Fibroblast of peridontal ligament (primary cell): ENCODE measurements at regions not wholly inside any gene's neighbourhood (a gene's known extent, or its start where the extent isn't known, plus 50 kb on each side); places are given as distances from the start of the nearest gene placed in this dataset.

Experiments used
- DNase-seq: peaks from one replicate; pipeline ENCODE4 v3.0.0-alpha.2; 2010; ENCODE audit errors: extremely low read depth

GRCh38 chr9:126089789-126090188 lies 236.8 kb upstream of the MVB12B start:
- DNase-seq: no peak

- no peak for DNase-seq
Measured at GRCh38 chr9:126093771-126094170, 232.9 kb upstream of the MVB12B start.

GRCh38 chr9:126095546-126096190 lies 231.0 kb upstream of the MVB12B start:
- no peak for DNase-seq

- DNase-seq: no peak
Measured at GRCh38 chr9:126096340-126096739, 230.3 kb upstream of the MVB12B start.

GRCh38 chr9:126097679-126098078 lies 228.9 kb upstream of the MVB12B start:
- DNase-seq: no peak

- no peak for DNase-seq
Measured at GRCh38 chr9:126106404-126106803, 220.2 kb upstream of the MVB12B start.

GRCh38 chr9:126107693-126108092 lies 218.9 kb upstream of the MVB12B start:
- no peak for DNase-seq

- DNase-seq: peak; percentile 3
Measured at GRCh38 chr9:126108240-126108639, 218.4 kb upstream of the MVB12B start.

GRCh38 chr9:126109575-126109974 lies 217.1 kb upstream of the MVB12B start:
- DNase-seq: no peak

GRCh38 chr9:126111556-126111955 lies 215.1 kb upstream of the MVB12B start:
- no peak for DNase-seq

GRCh38 chr9:126112135-126112720 lies 214.4 kb upstream of the MVB12B start:
- no peak for DNase-seq

- no peak for DNase-seq
Measured at GRCh38 chr9:126113176-126113575, 213.5 kb upstream of the MVB12B start.

GRCh38 chr9:126113756-126114408 lies 212.7 kb upstream of the MVB12B start:
- DNase-seq: no peak

GRCh38 chr9:126114409-126114760 lies 212.2 kb upstream of the MVB12B start:
- no peak for DNase-seq

- DNase-seq: no peak
Measured at GRCh38 chr9:126114850-126115460, 211.7 kb upstream of the MVB12B start.

- no peak for DNase-seq
Measured at GRCh38 chr9:126116351-126117157, 210.1 kb upstream of the MVB12B start.

- DNase-seq: no peak
Measured at GRCh38 chr9:126117158-126117425, 209.5 kb upstream of the MVB12B start.

- DNase-seq: no peak
Measured at GRCh38 chr9:126117631-126118030, 209.0 kb upstream of the MVB12B start.

GRCh38 chr9:126119731-126120130 lies 206.9 kb upstream of the MVB12B start:
- no peak for DNase-seq

GRCh38 chr9:126122901-126123616 lies 203.6 kb upstream of the MVB12B start:
- DNase-seq: no peak

GRCh38 chr9:126123927-126124326 lies 202.7 kb upstream of the MVB12B start:
- no peak for DNase-seq

GRCh38 chr9:126125177-126125576 lies 201.5 kb upstream of the MVB12B start:
- DNase-seq: no peak
